Muscle layer of duodenum (tissue), 2 donors: ENCODE measurements at regions not wholly inside any gene's neighbourhood (a gene's known extent, or its start where the extent isn't known, plus 50 kb on each side); places are given as distances from the start of the nearest gene placed in this dataset.

Experiments used
- H3K27ac ChIP-seq: one replicate; pipeline ENCODE4 v1.7.0; 2013; ENCODE audit warnings: mild to moderate bottlenecking, low read length
- H3K27me3 ChIP-seq: one replicate; pipeline ENCODE4 v1.7.0; 2013; ENCODE audit warnings: low read depth, mild to moderate bottlenecking, control low read depth, low read length
- H3K36me3 ChIP-seq, 2 donors: one replicate each; pipeline ENCODE4 v1.7.0; 2013; ENCODE audit warnings: low read length in 2 of 2, control low read depth in 1 of 2, mild to moderate bottlenecking in 1 of 2; ENCODE audit not compliant: insufficient read depth in 2 of 2, control insufficient read depth in 1 of 2
- H3K4me1 ChIP-seq, 2 donors: one replicate each; pipeline ENCODE4 v1.7.0; 2013; ENCODE audit warnings: low read length in 2 of 2, mild to moderate bottlenecking in 2 of 2, control low read depth in 1 of 2, moderate library complexity in 1 of 2; ENCODE audit not compliant: insufficient read depth in 2 of 2, control insufficient read depth in 1 of 2
- H3K4me3 ChIP-seq, 2 donors: one replicate each; pipeline ENCODE4 v1.7.0; 2013; ENCODE audit warnings: low read length in 2 of 2, low read depth in 1 of 2, mild to moderate bottlenecking in 1 of 2
- H3K9me3 ChIP-seq, 2 donors: one replicate each; pipeline ENCODE4 v1.7.0; 2013; ENCODE audit warnings: low read length in 2 of 2, control low read depth in 1 of 2, mild to moderate bottlenecking in 1 of 2; ENCODE audit not compliant: control insufficient read depth in 1 of 2
- donor health status: healthy.

- no peak overlapping the region for H3K4me3 ChIP-seq
- no peaks in the 10 kb centered on the region for H3K36me3 ChIP-seq
- H3K27ac ChIP-seq, result no peak overlapping the region
- no peaks in the 10 kb centered on the region for H3K27me3 ChIP-seq
- H3K9me3 ChIP-seq, result no peaks in the 10 kb centered on the region
- H3K4me1 ChIP-seq, result no peaks in the 10 kb centered on the region
Measured at GRCh38 chr6:167464177-167464576, 139.3 kb downstream of the TTLL2 start.

GRCh38 chr6:167465482-167465881, 140.6 kb downstream of the TTLL2 start:
- H3K27me3 ChIP-seq, result no peaks in the 10 kb centered on the region
- H3K36me3 ChIP-seq, result no peaks in the 10 kb centered on the region
- H3K9me3 ChIP-seq, result no peaks in the 10 kb centered on the region
- no peak overlapping the region for H3K27ac ChIP-seq
- no peak overlapping the region for H3K4me3 ChIP-seq
- H3K4me1 ChIP-seq, result no peaks in the 10 kb centered on the region

- no peaks in the 10 kb centered on the region for H3K4me1 ChIP-seq
- H3K4me3 ChIP-seq, result no peak overlapping the region
- no peaks in the 10 kb centered on the region for H3K9me3 ChIP-seq
- no peaks in the 10 kb centered on the region for H3K27me3 ChIP-seq
- H3K27ac ChIP-seq, result no peak overlapping the region
- H3K36me3 ChIP-seq, result no peaks in the 10 kb centered on the region
Measured at GRCh38 chr6:167467282-167467681, 142.4 kb downstream of the TTLL2 start.

- Histone ChIP-seq H3K27ac (no peak overlapping the region), H3K4me1 (no peaks in the 10 kb centered on the region), H3K4me3 (no peak overlapping the region), H3K36me3 (no peaks in the 10 kb centered on the region), H3K27me3 (no peaks in the 10 kb centered on the region), H3K9me3 (no peaks in the 10 kb centered on the region)
Measured at GRCh38 chr6:167467793-167468431, 143.0 kb downstream of the TTLL2 start.

- Histone ChIP-seq H3K36me3 (no peaks in the 10 kb centered on the region), H3K9me3 (no peaks in the 10 kb centered on the region), H3K27ac (no peak overlapping the region), H3K4me3 (no peak overlapping the region), H3K27me3 (no peaks in the 10 kb centered on the region), H3K4me1 (peaks cover 0 to 5% of the 10 kb centered on the region in 2 donors)
Measured at GRCh38 chr6:167469101-167469500, 144.2 kb downstream of the TTLL2 start.

- no peaks in the 10 kb centered on the region for H3K36me3 ChIP-seq
- H3K4me1 ChIP-seq, result peaks cover 0 to 5% of the 10 kb centered on the region in 2 donors
- H3K27ac ChIP-seq, result no peak overlapping the region
- no peak overlapping the region for H3K4me3 ChIP-seq
- no peaks in the 10 kb centered on the region for H3K9me3 ChIP-seq
- no peaks in the 10 kb centered on the region for H3K27me3 ChIP-seq
Measured at GRCh38 chr6:167469672-167470071, 144.8 kb downstream of the TTLL2 start.

- H3K36me3 ChIP-seq, result no peaks in the 10 kb centered on the region
- H3K4me1 ChIP-seq, result peaks cover 0 to 5% of the 10 kb centered on the region in 2 donors
- H3K9me3 ChIP-seq, result no peaks in the 10 kb centered on the region
- H3K4me3 ChIP-seq, result no peak overlapping the region
- no peaks in the 10 kb centered on the region for H3K27me3 ChIP-seq
- H3K27ac ChIP-seq, result no peak overlapping the region
Measured at GRCh38 chr6:167470101-167470835, 145.4 kb downstream of the TTLL2 start.

GRCh38 chr6:167470836-167471547, 146.1 kb downstream of the TTLL2 start:
- H3K27ac ChIP-seq, result no peak overlapping the region
- peaks cover 0 to 5% of the 10 kb centered on the region in 2 donors for H3K4me1 ChIP-seq
- no peaks in the 10 kb centered on the region for H3K27me3 ChIP-seq
- H3K4me3 ChIP-seq, result no peak overlapping the region
- H3K36me3 ChIP-seq, result no peaks in the 10 kb centered on the region
- H3K9me3 ChIP-seq, result no peaks in the 10 kb centered on the region

- H3K9me3 ChIP-seq, result no peaks in the 10 kb centered on the region
- H3K4me3 ChIP-seq, result no peak overlapping the region
- H3K27me3 ChIP-seq, result no peaks in the 10 kb centered on the region
- no peak overlapping the region for H3K27ac ChIP-seq
- peaks cover 0 to 5% of the 10 kb centered on the region in 2 donors for H3K4me1 ChIP-seq
- H3K36me3 ChIP-seq, result no peaks in the 10 kb centered on the region
Measured at GRCh38 chr6:167471548-167471930, 146.7 kb downstream of the TTLL2 start.

GRCh38 chr6:167472148-167472547, 147.3 kb downstream of the TTLL2 start:
- Histone ChIP-seq H3K36me3 (no peaks in the 10 kb centered on the region), H3K4me1 (peaks cover 0 to 5% of the 10 kb centered on the region in 2 donors), H3K4me3 (no peak overlapping the region), H3K27me3 (no peaks in the 10 kb centered on the region), H3K27ac (no peak overlapping the region), H3K9me3 (no peaks in the 10 kb centered on the region)

GRCh38 chr6:167472880-167473279, 148.0 kb downstream of the TTLL2 start:
- H3K4me3 ChIP-seq, result no peak overlapping the region
- no peaks in the 10 kb centered on the region for H3K36me3 ChIP-seq

More at GRCh38 chr6:167472880-167473279, 148.0 kb downstream of the TTLL2 start:
- Histone ChIP-seq H3K9me3 (no peaks in the 10 kb centered on the region), H3K27me3 (no peaks in the 10 kb centered on the region), H3K4me1 (peaks cover 0 to 5% of the 10 kb centered on the region in 2 donors), H3K27ac (no peak overlapping the region)
